ENCODE measurements at regions not wholly inside any gene's neighbourhood (a gene's known extent, or its start where the extent isn't known, plus 50 kb on each side); places are given as distances from the start of the nearest gene placed in this dataset.

GRCh38 chr12:124423761-124424515, 129.0 kb downstream of the RFLNA start:
- no peak for DNase-seq
- Histone ChIP-seq H3K4me1 (peaks cover 29 to 68% (median 51%) of the 10 kb centered on the region in 6 donors), H3K27me3 (replicated peaks in 1 of 7) (no peaks in the 10 kb centered on the region), H3K36me3 (peaks cover 6 to 99% (median 61%) of the 10 kb centered on the region in 6 donors), H3K9me3 (no peaks in the 10 kb centered on the region), H3K4me3 (no peak overlapping the region), H3K27ac (peak overlapping the region in 6 of 8 donors; percentile 63 to 81 (median 72))
- TF ChIP-seq CTCF (IDR thresholded peaks at IDR 0.05 in 8 of 11, conservative IDR thresholded peaks at IDR 0.05 in 3 of 11) (no peak), POLR2AphosphoS5 (IDR thresholded peaks at IDR 0.05) (peak in 1 of 3 donors; percentile 4)
- 75 to 85% (median 80%) methylated on average over 24 to 26 of the region's 26 CpGs for WGBS, 5 donors
- intact Hi-C loops (cut with DNase I; ENCODE audit: low total_unique reads), result no loop called here

- intact Hi-C loops (cut with DNase I; ENCODE audit: low total_unique reads), result no loop called here
- no peak overlapping the region for H3K4me3 ChIP-seq
- no peak for TF ChIP-seq CTCF (IDR thresholded peaks at IDR 0.05 in 8 of 11, conservative IDR thresholded peaks at IDR 0.05 in 3 of 11)
- TF ChIP-seq POLR2A (IDR thresholded peaks at IDR 0.05), result no peak
- peak; percentile 44 to 89 (median 74) for TF ChIP-seq POLR2AphosphoS5 (IDR thresholded peaks at IDR 0.05)
- H3K36me3 ChIP-seq, result peaks cover 6 to 100% (median 68%) of the 10 kb centered on the region in 6 donors
- H3K4me1 ChIP-seq, result peaks cover 20 to 57% (median 41%) of the 10 kb centered on the region in 6 donors
- no peaks in the 10 kb centered on the region for H3K27me3 ChIP-seq (replicated peaks in 1 of 7)
- H3K9me3 ChIP-seq, result no peaks in the 10 kb centered on the region
- H3K27ac ChIP-seq, result peak overlapping the region; percentile 35 to 81 (median 70)
- WGBS, 5 donors, result 58 to 74% (median 72%) methylated on average over 35 to 37 of the region's 37 CpGs
- no peak for DNase-seq
Measured at GRCh38 chr12:124422570-124423523, 128.0 kb downstream of the RFLNA start.

GRCh38 chr12:124422142-124422569, 127.3 kb downstream of the RFLNA start:
- 82 to 92% (median 88%) methylated on average over 11 to 16 of the region's 16 CpGs for WGBS, 5 donors
- Histone ChIP-seq H3K27ac (peak overlapping the region in 6 of 8 donors; percentile 65 to 81 (median 72)), H3K4me1 (peaks cover 14 to 50% (median 35%) of the 10 kb centered on the region in 6 donors), H3K4me3 (no peak overlapping the region), H3K36me3 (peaks cover 6 to 100% (median 70%) of the 10 kb centered on the region in 6 donors), H3K9me3 (no peaks in the 10 kb centered on the region), H3K27me3 (replicated peaks in 1 of 7) (no peaks in the 10 kb centered on the region)
- TF ChIP-seq CTCF (IDR thresholded peaks at IDR 0.05 in 8 of 11, conservative IDR thresholded peaks at IDR 0.05 in 3 of 11) (no peak), POLR2AphosphoS5 (IDR thresholded peaks at IDR 0.05) (peak in 1 of 3 donors; percentile 6)
- DNase-seq, result no peak
- intact Hi-C loops (cut with DNase I; ENCODE audit: low total_unique reads), result no loop called here
